GM20000 (cell line): ENCODE measurements at regions not wholly inside any gene's neighbourhood (a gene's known extent, or its start where the extent isn't known, plus 50 kb on each side); places are given as distances from the start of the nearest gene placed in this dataset.
A peak's percentile ranks its signal among the peaks of the same experiment; 100 is the strongest.

Experiments used
- DNase-seq: peaks from one replicate; pipeline ENCODE4 v3.0.0; 2012; ENCODE audit warnings: low spot score
- TF ChIP-seq, protein P1 (sequence below): IDR thresholded peaks from 2 replicates; pipeline ENCODE4 v1.5.1; 2012; ENCODE audit warnings: mild to moderate bottlenecking, control low read depth; ENCODE audit errors: extremely low read depth, missing control alignments

DNA sequence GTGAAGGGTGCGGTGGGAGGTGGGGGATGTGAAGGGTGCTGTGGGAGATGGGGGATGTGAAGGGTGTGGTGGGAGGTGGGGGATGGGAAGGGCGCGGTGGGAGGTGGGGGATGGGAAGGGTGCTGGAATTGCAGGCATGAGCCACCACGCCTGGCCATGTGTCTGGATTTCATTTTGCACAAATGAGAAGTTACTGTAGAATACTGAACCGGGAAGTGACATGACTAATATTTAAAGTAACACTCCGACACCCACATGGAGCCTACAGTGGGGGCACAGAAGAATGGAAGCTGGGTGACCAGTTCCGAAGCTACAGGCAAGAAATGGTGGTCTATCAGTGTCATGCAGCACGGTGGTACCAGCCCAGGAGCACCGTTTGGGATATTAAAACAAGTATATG is 69.9 kb upstream of the SPTLC1 start:
- TF ChIP-seq, protein P1, sequence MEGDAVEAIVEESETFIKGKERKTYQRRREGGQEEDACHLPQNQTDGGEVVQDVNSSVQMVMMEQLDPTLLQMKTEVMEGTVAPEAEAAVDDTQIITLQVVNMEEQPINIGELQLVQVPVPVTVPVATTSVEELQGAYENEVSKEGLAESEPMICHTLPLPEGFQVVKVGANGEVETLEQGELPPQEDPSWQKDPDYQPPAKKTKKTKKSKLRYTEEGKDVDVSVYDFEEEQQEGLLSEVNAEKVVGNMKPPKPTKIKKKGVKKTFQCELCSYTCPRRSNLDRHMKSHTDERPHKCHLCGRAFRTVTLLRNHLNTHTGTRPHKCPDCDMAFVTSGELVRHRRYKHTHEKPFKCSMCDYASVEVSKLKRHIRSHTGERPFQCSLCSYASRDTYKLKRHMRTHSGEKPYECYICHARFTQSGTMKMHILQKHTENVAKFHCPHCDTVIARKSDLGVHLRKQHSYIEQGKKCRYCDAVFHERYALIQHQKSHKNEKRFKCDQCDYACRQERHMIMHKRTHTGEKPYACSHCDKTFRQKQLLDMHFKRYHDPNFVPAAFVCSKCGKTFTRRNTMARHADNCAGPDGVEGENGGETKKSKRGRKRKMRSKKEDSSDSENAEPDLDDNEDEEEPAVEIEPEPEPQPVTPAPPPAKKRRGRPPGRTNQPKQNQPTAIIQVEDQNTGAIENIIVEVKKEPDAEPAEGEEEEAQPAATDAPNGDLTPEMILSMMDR, result no peak
- DNase-seq, result no peak

DNA sequence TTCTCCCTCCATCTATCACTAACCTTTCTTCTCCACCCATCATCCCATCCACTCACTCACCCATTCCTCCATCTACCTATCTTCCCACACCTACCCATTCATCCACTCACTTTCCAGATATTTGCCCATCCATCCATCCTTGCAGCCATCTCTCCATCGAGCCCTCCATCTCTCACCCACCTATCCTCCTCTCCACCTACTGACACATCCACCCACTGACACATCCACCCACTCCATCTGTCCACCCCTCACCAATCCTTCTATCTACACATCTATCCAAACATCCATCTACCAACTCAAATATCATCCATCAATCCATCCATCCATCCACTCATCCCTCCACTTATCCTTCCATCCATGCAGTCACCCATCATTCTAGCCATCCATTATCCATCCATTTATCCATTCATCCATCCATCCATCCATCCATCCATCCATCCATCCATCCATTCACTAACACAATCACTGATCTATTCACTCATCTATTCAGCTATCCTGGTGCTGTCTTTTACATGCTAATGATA is 68.9 kb upstream of the SPTLC1 start:
- DNase-seq, result no peak
- TF ChIP-seq, protein P1, result no peak

DNA sequence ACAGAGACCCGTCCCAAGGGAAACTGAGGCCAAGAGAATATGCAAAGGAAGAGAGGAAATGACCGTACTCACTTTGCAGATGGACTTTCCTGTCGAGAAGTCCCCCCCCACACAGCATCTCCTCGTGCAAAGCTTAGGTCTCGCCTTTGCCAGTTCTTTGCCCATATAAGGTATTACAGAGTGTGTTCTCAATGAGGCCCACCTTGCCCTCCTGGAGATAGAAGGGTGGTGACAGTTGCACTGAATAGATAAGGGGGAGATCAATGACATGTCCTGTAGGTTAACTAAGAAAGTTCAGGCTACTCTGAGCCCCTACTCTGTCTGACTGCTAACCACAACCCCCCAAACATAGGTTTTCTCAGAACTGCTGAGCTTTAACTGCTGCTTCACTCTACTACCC is 68.2 kb upstream of the SPTLC1 start:
- TF ChIP-seq, protein P1, result no peak

DNA sequence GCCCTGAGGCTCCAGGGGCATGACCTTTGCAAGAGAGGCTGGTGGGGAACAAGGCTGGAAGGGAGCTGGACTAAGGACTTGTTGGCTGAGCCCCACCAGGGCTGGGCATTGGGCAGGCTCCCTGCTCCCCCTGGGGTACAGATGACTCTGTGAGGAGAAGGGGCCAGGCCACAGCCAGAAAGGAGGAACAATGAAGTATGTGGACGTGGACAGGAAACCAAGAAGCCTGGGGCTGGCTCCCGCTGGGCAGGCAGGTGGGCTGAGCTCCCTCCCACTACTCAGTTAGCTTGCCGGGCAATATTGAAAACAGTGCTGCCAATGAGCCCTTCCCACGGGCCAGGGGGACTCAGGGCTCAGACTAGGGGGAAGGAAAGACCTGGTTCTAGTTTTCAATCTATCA is 66.1 kb upstream of the SPTLC1 start:
- TF ChIP-seq, protein P1, result no peak
- DNase-seq, result no peak

More for the DNA sequence above, 68.2 kb upstream of the SPTLC1 start:
- peak; percentile 10 for DNase-seq

DNA sequence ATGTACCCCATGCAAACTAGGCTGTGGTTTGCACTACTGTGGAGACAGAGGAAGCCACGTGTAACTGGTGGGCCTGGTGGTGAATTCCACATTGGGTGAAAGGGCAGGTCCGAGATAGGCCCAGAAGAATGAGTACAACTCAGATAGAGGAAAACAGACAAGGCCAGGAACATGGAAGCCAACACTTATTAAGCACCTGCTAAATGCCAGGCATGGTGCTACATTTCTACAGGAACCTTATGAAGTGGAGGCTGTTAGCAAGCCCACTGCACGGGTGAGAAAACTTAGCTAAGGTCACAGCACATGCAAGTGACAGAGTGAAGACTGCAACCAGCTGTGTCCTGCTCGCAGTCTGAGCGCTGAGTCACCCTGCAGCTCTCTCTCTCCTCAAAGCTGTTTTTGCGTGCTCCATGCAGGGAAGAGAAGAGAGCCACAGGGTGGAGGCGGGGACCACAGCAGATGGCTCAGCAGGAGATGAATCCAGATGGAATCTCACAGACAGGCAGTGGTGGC is 65.5 kb upstream of the SPTLC1 start:
- TF ChIP-seq, protein P1, result no peak
- peak; percentile 40 for DNase-seq

DNA sequence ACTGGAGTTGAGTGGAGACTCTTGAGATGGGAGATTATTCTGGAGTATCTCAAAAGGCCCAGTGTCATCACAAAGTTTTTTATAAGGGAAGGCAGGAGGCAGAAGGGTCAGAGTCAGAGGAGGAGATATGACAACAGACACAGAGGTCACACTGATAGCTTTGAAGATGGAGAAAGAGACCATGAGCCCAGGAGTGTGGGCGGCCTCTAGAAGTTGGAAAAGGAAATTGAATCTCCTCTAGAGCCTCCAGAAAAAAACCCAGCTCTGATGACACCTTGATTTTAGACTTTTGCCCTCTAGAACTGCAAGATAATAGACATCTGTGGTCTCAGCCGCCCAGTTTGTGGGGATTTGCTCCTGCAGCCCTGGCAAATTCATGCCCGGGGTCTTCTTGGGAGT is 64.8 kb upstream of the SPTLC1 start:
- DNase-seq, result no peak
- TF ChIP-seq, protein P1, result no peak

DNA sequence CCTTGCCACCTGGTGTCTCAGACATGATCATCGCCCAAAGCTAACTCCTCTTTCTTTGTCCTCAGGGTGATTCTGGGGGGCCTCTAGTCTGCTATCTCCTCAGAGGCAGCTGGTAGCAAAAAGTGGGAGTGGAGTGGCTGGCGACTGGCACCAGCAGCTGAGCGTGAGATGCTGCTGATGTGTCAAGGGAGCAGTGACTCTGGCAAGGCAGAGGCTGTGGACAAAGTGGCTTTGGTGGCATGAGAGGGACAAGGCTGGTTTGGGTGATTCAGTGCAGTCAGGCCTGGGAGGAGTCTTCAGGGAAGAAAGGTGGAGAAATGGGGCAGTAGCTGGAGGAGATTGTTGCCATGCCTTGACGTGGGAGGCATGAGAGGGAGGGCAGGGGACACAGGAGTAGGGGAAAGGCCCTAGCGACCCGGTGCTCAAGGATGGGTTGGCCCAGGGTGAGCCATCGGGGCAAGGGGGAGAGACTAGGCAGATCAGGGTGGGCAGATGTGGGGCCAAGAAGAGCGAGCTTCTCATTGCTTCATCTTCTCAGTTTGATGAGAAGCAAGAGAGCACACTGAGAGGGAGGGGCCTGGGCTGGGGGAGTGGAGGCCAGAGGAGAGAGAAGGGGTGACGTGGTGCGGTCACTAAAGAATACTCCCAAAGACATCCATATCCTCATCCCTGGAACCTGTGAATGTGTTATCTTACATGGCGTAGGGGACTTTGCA is 64.2 kb upstream of the SPTLC1 start:
- no peak for DNase-seq
- TF ChIP-seq, protein P1, result no peak
